HK-2 (cell line): ENCODE measurements at regions not wholly inside any gene's neighbourhood (a gene's known extent, or its start where the extent isn't known, plus 50 kb on each side); places are given as distances from the start of the nearest gene placed in this dataset.

Source experiments
- DNase-seq: peaks from one replicate; pipeline ENCODE4 v3.0.0-alpha.2; 2018; ENCODE audit not compliant: unreplicated experiment

GRCh38 chrX:39877905-39878304, 219.9 kb downstream of the BCOR start:
- no peak for DNase-seq

- DNase-seq: no peak
Observed at GRCh38 chrX:39883666-39884065, 214.1 kb downstream of the BCOR start.

- DNase-seq: no peak
Observed at GRCh38 chrX:39886282-39886681, 211.5 kb downstream of the BCOR start.

GRCh38 chrX:39888730-39889129, 209.0 kb downstream of the BCOR start:
- no peak for DNase-seq

- no peak for DNase-seq
Observed at GRCh38 chrX:39889704-39890103, 208.1 kb downstream of the BCOR start.

GRCh38 chrX:39890807-39891206, 207.0 kb downstream of the BCOR start:
- DNase-seq: no peak

- no peak for DNase-seq
Observed at GRCh38 chrX:39891781-39892180, 206.0 kb downstream of the BCOR start.

- no peak for DNase-seq
Observed at GRCh38 chrX:39893417-39894338, 204.1 kb downstream of the BCOR start.

GRCh38 chrX:39894683-39895082, 203.1 kb downstream of the BCOR start:
- DNase-seq: no peak

GRCh38 chrX:39895218-39896110, 202.3 kb downstream of the BCOR start:
- no peak for DNase-seq

GRCh38 chrX:39896951-39897740, 200.6 kb downstream of the BCOR start:
- DNase-seq: peak; percentile 39

GRCh38 chrX:39897741-39898097, 200.0 kb downstream of the BCOR start:
- DNase-seq: no peak

- no peak for DNase-seq
Observed at GRCh38 chrX:39898147-39898546, 199.6 kb downstream of the BCOR start.

- DNase-seq: no peak
Observed at GRCh38 chrX:39899059-39899458, 198.7 kb downstream of the BCOR start.

GRCh38 chrX:39899856-39900776, 197.6 kb downstream of the BCOR start:
- DNase-seq: no peak

- DNase-seq: no peak
Observed at GRCh38 chrX:39900777-39901170, 197.0 kb downstream of the BCOR start.

GRCh38 chrX:39903343-39903742, 194.4 kb downstream of the BCOR start:
- DNase-seq: no peak

- DNase-seq: no peak
Observed at GRCh38 chrX:39903937-39904336, 193.8 kb downstream of the BCOR start.

GRCh38 chrX:39904816-39905537, 192.8 kb downstream of the BCOR start:
- DNase-seq: no peak

GRCh38 chrX:39905538-39905891, 192.2 kb downstream of the BCOR start:
- peak; percentile 33 for DNase-seq
